ENCODE measurements at regions not wholly inside any gene's neighbourhood (a gene's known extent, or its start where the extent isn't known, plus 50 kb on each side); places are given as distances from the start of the nearest gene placed in this dataset.

DNA sequence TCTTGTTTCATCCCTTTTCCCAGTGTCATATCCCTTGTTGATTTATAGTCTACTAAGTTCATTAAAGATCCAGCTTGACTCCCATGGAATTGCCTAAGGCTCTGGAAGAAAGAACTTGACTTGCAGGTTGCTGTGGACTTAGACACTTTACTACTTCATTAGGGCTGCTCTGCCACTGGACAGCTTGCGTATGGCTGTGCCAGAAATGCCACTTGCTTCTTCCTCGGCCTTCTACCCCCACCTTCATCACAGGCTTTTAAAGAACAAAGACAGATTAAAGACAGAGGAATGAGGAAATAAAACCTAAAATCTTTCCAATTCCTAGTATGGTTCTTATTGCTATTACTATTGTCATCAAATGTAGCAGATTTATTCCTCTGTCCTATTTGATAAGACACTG lies 591.7 kb downstream of the BCL11A start:
- no peak for DNase-seq

DNA sequence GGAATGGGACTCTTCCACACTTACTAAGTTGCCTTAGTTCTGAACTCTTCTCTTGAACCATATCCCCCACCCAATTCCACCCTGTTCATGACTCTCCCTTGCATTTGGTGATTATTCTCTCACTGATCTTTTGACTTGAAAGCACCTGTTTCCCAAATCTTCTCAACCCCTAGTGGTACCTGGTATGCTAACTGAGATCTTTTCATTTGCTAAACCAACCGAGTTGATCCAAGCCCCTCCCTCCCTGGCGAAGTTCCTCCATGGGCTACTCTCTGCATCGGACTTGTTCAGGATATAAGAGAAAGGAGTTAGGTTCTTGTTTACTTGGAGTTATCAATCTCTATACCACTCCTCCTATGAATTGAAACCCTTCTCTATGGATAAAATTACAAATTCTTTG lies 593.5 kb downstream of the BCL11A start:
- no peak for DNase-seq

DNA sequence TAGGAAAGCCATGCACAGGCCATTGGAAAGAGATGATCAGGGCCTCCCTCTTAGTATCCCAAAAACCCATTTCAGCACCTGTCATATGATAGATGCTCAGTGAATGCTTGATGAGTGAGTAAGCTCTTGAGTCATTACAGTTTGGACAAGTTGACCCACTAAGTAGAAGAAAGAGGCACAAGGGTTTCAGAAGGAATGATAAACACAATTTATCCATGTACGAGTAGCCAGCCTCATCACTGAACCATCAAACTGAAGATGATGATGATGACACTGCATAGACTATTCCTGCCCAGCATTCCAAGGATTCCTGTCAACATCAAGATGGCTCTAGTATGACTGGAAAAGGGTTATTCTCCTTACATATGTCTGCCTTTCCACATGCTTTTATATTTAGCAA lies 596.0 kb downstream of the BCL11A start:
- DNase-seq = no peak

DNA sequence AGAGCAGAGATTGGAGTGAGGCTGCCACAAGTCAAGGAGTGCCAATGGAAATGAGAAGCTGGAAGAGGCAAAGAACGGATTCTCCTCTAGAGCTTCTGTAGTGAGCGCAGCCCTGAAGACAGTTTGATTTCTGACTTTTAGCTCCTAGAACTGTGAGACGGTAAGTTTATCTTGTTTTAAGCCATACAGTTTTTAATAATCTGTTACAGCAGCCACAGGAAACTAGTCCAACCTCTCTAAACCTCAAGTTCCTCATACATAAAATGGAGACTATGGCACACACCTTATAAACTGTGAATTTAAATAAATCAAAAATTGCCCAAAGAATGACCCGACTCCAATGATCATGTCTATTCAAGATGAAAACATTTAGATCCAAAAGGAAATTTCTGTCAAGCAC lies 596.5 kb downstream of the BCL11A start:
- DNase-seq = no peak

DNA sequence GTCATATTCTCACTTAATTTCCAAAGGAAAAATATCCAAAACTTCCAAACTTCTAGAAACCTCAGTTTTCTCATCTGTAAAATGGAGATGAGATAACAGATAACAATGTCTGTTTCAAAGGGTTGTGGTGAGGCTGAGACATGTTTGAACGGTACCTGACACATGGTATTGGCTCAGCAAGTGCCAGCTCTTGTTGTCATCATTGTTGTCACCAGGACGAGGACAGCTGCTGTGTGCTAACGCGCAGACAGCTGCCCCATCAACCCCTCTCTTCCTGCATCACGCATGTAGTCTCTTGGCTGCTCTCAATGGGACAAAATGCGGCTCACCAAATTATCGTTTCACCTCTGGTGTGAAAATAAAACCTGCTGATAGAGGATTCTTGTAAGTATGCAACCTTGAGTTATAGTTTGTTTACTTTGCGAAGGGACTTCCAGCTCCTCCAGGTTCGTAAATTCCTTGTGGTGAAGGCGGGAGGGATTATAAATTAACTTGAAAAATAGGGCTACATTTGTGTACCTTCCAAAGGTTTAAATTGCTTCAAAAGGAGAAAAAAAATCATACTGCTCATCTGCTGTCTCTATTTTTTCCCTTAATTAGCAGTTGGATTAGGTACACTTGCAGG lies 605.4 kb downstream of the BCL11A start:
- no peak for DNase-seq

DNA sequence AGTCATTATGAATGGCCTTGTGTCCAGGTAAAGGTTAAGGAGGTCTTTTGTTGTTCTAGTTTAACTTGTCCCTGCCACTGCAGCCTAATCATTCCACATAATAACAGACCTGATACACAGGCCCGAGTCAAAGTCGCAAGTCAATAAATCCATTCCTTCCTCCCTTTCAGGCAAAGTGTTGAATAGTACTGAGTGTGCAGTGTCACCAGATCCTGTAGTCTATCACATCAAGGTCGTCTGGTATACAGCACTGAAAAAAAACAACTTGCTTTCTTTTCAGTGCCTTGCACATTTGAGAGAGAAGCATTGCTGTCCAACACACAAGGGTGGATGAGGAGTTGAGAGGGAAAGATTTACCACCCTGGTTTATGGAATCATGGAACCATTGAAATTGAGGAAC lies 606.2 kb downstream of the BCL11A start:
- no peak for DNase-seq

DNA sequence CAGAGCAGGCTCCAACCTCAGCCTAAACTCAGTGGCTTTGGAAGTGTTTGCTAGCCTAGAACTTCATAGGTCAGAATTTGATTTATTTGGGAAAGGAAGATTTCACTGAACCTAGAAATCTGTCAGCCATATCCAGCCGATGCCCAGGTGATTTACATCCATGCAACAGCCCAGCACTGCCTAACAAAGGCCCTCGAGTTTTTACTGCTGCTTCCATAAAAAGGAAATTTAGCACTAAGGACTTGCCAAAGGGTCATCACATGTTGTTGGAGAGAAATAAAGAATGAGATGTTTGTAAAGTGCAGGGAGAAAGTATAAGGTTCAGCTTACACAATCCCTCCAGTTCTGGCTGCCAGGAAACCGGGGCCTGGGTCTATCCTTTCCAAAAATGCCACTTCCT lies 614.2 kb downstream of the BCL11A start:
- DNase-seq = no peak

DNA sequence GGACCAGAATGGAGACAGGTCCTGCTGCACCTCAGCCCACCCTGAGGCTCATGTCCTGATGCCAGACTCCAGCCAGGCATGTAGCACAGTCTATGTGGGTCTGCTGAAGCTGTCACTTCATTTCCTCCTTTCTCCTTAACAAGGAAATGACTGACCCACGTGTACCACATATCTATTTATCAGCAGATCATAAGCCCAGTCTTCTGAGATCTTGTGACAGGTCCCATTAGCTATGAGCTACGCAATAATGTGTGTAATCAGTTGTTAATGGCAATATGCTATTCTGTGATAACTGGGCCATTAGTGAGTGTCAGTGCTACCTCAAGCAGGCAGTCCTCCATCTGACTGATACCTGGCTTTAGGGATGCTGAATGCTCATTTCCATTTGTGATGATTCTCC lies 615.3 kb downstream of the BCL11A start:
- no peak for DNase-seq

DNA sequence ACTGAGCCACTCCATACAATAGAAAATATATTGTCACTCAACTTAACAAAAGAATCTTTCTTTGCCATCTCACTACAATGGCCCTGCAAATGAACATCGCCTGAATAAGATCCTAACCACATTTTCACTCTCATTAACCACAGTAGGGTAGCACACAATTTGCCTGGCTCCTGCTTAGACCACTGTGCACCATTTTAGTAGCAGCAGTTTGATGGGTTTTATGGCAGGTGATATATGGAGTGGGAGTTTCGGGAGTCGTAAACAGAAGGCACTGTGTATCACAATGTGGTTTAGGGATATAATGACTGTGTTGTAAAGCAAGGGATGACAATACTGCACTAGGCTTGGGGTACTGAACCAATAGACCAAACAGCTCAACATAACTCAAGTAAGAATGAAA lies 617.4 kb downstream of the BCL11A start:
- no peak for DNase-seq

DNA sequence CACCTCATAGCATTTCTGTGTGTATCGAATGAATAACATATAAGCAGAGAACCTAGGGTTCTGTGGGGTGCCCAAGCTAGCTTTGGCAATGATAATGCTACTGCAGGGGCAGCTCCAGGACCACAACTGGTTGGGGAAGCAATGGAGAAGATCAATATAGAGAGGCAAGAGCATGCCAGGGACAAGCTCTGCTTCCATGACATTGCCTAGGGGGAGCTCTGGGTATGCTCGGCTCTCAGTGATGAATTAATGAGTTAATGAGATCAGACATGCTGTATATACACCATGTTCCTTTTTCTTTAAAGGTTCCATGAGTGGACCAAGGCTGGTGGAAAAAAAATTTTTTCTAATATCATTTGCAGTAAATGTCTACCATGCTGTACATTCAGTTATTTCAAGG lies 618.4 kb downstream of the BCL11A start:
- no peak for DNase-seq

DNA sequence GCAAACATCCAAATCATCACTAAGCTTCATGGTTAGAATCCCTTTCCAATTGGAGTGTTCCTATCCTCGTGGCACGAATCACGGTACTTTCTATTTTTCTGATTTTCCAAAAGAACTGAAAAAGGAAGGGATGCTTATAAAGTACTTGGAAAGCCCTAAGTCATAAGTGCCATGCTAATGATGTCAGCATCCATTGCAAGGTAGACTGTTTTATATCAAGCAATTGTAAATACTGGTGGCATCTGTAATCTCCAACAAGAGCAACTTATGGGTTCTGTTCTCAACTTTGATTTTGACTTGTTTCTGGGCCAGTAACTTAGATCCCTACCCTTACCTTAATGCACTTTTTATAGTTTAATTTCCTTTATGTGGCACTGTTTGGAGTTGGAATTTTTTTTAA lies 619.5 kb downstream of the BCL11A start:
- no peak for DNase-seq

DNA sequence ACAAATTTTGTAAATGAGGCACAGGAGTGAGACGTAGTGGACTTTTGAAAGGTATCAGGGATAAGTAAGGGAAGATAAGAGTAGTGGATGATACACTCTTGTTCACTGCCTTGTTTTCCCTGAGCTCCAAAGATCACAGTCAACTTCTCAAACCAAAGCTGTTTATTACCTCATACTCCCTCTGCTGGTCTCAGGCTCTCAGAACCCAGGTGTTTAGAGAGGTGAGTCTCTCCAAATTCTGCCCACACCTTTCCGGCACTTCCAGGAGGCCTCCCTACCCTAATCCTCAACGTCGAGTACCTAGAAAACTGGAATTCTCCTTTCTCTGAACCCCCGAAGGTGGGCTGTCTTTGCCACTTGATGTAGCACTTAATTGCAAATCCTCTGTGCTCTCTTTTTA lies 621.1 kb downstream of the BCL11A start:
- no peak for DNase-seq

DNA sequence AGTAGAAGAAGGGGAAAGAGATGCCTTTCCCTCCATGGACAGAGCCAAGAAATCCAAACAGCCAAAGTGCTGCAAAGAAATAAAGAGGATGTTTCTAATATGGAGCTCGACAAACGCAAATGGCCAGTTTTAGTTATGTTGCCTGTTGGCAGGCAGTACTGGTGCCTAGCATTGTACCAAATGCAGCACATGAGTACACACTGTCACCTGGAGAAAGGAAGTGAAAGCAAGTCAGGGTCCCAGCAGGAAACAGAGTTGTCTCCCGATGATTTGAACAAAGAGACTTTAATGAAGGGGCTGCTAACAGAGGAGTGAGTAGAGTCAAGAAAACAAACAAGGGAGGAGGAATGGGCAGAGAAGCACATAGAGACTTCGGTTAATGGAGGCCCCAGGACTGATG lies 623.0 kb downstream of the BCL11A start:
- no peak for DNase-seq

DNA sequence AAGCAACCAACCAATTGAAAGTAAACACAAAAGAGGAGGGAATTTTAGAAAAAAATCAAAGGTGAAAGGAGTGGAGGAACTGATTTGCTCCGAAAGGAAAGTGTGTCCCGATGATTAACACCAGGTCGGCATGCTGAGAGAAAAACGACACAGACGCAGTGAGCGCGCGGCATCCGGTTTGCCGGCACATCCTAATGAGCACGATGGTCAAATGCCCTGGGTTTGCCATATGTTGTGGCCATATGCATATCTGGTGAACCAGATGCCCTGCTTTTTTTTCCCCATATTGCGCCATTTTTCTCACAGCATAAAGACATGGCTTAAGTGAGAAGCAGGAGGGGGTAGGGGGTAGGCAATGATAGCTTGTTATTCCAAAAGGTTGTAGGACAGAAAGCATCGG lies 626.7 kb downstream of the BCL11A start:
- DNase-seq = no peak

DNA sequence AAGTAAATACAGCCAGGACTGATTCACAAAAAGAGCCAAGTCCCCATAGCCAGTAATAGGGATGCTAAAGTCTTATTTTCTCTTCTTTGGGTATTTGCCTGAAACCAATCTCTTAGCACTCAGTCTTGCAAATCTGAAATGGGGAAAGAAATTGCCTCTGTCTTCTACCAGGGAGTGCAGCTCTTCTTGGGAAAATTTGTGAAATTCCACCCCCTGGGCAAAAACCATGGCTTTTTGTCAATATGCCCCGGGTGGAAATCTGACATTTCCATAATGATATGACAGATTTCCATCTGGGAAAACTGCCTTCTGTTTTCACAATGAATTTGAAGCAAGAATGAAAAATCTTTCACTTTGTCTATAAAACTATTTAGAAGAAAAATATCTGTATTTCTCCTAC lies 628.1 kb downstream of the BCL11A start:
- DNase-seq = no peak

DNA sequence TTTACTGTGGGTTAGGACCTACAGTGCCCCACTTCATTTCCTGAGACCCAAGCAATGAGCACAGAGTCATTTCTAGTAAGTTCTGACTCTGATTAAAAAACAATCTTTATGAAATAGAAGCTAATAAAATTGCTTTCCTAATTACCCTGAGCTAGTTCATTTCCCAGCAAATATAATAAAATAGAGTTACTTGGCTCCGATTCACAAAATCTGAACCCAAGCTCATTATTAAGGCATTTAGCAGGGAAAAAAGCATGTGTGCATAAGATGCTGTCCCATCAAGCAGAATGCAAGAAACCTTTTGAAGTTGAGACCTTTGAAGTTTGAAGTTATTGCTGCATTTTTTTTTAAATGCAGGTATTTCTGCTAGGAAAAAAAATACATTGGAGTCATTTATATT lies 629.1 kb downstream of the BCL11A start:
- DNase-seq = no peak

DNA sequence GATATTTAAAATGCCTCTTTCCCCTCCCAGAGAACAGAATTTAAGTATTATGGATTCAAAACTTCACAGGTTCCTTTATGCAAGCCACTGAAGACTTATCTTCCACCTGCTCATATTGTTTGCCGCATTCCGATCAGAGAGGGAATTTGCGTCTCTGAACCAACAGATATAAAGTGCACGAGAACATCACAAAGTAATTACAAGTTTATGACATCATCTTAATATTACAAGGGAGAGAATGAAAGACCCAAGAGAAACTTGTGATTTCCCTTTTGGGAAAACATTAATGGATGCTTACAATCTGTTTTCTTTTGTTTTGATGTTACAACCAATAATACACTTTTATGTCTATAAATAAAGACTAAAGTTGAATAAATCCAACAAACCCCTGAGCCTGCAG lies 631.0 kb downstream of the BCL11A start:
- no peak for DNase-seq

DNA sequence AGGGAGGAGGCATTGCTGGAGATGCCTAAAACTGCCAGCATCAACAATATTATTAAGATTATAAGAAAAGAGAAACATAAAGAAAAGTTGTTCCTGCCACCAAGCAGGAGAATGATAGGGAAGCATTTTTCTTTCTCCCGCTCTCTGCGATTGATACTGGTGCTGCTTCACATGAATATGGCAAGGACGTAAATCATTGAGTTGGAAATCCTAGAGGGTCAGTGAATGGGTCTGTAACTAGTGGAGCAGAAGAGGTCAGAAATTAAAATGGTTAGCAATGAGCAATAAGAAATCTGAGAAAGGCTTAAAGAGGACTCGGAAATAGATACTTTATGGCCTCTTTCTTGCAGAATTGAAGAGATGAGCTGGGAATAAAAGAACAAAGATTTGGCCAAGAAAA lies 631.7 kb downstream of the BCL11A start:
- no peak for DNase-seq

DNA sequence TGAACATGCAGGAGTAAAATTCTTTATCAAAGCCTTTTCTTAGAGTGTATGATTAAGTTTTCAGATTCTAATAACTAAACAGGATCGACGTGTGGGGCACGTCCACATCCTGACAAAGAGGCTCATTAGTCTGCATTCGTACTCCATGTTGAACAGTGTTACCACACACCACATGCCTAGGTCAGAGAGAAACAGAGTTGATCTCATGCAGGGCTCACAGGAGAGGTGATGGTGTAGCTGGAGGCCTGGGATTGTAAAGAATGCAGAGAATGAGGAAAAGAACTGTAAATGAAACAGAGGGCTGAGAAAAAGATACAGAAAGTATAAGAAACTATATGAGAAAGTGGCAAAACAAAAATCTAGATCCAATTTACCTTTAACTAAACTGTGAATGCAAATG lies 632.5 kb downstream of the BCL11A start:
- DNase-seq = no peak

DNA sequence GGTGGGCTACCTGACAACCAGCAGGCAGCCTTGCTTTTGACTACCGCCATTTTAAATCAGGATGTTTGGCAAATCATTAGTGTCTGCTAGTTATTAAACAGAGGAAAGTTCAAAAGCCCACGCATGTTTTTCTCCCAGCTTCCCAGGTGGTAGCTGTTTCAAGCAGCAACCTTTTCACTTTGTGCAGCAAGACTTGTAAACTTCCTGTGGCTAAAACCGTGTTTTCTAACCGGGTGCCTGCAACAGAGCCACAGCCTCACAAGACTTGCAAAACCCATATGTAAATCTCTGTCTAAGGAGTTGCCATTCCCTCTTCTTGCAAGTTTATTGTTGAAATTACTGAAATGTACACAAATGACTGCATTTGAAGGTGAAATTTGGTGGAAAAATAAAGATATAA lies 633.1 kb downstream of the BCL11A start:
- DNase-seq = no peak

DNA sequence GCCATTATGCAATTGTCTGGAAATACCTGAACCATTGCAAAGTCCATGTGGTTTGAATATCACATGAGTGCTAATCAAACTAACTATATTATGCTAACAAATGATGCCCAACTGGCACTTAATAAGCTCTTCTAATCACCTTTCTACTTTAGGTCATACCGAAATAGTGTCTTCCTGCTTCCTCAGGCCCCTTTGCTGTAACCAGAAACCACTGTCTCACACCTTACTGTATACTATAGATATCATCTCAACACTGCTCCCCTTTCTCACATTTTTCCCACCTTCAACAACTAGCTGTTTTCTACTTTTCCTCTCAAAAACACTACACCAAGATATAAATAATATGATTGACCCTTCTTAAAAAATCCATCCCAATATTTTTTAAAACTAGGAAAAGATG lies 633.9 kb downstream of the BCL11A start:
- no peak for DNase-seq

DNA sequence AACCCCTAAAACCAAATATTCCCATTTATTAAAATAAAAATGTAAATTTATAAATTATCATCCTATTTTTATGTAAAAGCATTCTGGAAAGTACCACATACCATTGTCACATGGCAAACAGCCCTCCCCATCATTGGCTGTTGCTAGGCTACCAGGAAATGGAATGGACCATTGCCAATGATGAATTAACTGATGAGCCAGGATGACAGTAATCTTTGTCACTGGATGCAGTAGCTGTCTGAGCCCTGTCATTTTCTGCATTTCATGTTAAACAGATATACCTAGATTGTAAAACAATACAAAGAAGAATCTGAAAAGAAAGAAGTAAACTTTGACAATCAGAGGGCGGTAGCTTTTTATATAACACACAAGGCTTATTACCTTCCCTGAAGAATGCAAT lies 641.4 kb downstream of the BCL11A start:
- no peak for DNase-seq

DNA sequence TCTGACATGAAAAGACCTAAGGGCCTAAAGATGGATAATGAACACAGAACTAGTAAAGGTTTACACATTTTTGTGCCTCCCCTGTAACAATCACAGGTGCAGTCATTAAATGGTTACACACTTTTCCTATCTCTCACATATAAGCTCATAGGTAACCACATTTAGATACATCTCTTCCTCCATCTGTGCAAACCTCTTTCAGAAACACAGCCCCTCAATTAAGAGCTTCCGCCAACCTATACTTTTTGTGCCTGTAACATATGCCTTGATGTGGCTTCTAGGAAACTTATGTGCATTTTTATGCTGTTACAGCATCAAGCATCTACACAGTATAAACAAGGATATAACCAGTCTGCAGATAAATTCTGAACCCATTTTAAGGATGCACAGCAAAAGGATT lies 643.3 kb downstream of the BCL11A start:
- no peak for DNase-seq

DNA sequence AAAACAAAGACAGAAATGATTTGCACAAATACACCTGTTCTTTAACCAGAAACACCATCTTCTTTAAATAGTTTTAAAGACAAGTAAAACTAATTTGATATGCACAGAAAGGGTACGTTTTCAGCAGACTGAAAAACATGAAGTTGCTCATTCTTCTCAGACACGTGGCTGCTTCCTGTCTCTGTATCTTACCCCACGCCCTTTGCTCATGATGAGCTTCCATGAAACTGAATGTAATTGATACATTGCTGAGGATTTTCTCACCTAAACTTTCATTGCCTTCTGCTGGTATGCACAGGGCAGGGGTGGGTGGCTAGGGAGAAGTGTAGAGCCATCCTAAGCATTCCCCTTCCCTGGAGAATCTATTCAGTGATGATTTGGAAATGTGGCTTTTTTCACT lies 644.3 kb downstream of the BCL11A start:
- DNase-seq = no peak

DNA sequence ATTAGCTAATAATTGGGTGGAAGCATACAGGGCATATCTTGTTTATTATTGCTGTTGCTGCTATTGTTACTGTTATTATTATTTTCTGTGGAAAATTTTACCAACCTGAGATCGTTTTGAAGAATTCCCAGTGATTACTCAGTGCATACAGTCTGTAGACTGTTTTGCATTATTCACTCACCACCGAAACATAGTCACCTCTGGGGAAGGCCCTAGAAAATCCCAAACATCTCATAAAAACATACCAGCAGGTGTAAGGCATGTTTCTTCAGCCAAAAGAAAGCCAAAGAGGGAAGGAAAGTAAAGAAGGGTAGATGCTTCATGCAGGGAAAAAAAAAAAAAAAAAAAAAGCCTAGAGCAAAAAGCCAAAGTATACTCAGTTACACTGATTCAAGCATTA lies 647.7 kb downstream of the BCL11A start:
- no peak for DNase-seq

DNA sequence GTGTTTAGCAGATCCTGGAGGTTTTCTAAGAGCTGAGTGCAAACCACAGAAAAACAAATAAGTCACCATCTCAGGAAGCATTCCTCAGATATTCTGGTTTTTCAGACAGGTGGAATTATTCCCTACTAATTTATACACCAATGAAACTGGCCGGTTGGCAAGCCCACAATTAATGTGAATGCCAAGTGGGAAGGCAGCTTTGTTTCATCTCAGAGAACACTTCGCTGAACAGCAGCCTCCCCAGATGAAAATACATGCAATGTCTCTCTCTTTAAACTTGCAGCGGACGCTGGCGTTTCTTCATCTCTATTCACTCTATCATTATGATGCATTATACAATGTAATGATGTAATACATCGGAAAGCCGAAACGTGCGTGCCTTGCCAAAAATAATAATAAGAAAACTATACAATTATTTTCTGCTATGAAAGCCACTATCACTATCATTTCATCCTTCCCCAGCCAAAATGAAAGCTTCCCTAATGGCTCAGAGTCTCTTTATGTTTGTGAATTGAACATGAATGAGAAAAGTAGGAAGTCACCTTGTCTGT lies 649.4 kb downstream of the BCL11A start:
- DNase-seq = no peak
